Neutrophil (primary cell): ENCODE measurements at regions not wholly inside any gene's neighbourhood (a gene's known extent, or its start where the extent isn't known, plus 50 kb on each side); places are given as distances from the start of the nearest gene placed in this dataset.

Experiments used
- H3K27ac ChIP-seq: fragments of 200-600 bp; sonication (generic); 2 replicates; pipeline ENCODE4 v1.5.1; 2016; ENCODE audit warnings: mild to moderate bottlenecking, moderate library complexity
- H3K27me3 ChIP-seq: fragments of 200-600 bp; sonication (generic); 2 replicates; pipeline ENCODE4 v1.6.0; 2016; ENCODE audit warnings: mild to moderate bottlenecking
- H3K36me3 ChIP-seq: fragments of 200-600 bp; sonication (generic); 2 replicates; pipeline ENCODE4 v1.5.1; 2017
- H3K4me1 ChIP-seq, 2 experiments: fragments of 200-600 bp in 1 of 2; sonication (generic) in 1 of 2; 1 replicate in 1 of 2; 2 replicates in 1 of 2; pipeline versions ENCODE4 v1.5.1 to v1.6.1; 2013 to 2016; ENCODE audit warnings: low read depth in 1 of 2, low read length in 1 of 2, mild to moderate bottlenecking in 1 of 2, moderate library complexity in 1 of 2; ENCODE audit not compliant: control insufficient read depth in 1 of 2, insufficient read depth in 1 of 2
- H3K4me3 ChIP-seq, 2 experiments: fragments of 200-600 bp in 1 of 2; sonication (generic) in 1 of 2; 1 replicate in 1 of 2; 2 replicates in 1 of 2; pipeline ENCODE4 v1.5.1; 2013 to 2016; ENCODE audit warnings: low read depth in 1 of 2, low read length in 1 of 2, mild to moderate bottlenecking in 1 of 2, moderate library complexity in 1 of 2
- H3K9me3 ChIP-seq: fragments of 200-600 bp; sonication (generic); 2 replicates; pipeline ENCODE4 v1.5.1; 2016
- TF ChIP-seq, protein P1 (sequence below): fragments of 200-600 bp; sonication (generic); IDR thresholded peaks from 2 replicates; pipeline ENCODE4 v1.5.1; 2016; ENCODE audit warnings: antibody characterized with exemption

GRCh38 chr18:43581936-43582519 is 304.7 kb upstream of the SYT4 start:
- H3K27ac ChIP-seq, result no peak overlapping the region
- no peaks in the 10 kb centered on the region for H3K36me3 ChIP-seq
- TF ChIP-seq, protein P1, sequence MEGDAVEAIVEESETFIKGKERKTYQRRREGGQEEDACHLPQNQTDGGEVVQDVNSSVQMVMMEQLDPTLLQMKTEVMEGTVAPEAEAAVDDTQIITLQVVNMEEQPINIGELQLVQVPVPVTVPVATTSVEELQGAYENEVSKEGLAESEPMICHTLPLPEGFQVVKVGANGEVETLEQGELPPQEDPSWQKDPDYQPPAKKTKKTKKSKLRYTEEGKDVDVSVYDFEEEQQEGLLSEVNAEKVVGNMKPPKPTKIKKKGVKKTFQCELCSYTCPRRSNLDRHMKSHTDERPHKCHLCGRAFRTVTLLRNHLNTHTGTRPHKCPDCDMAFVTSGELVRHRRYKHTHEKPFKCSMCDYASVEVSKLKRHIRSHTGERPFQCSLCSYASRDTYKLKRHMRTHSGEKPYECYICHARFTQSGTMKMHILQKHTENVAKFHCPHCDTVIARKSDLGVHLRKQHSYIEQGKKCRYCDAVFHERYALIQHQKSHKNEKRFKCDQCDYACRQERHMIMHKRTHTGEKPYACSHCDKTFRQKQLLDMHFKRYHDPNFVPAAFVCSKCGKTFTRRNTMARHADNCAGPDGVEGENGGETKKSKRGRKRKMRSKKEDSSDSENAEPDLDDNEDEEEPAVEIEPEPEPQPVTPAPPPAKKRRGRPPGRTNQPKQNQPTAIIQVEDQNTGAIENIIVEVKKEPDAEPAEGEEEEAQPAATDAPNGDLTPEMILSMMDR, result no peak
- no peaks in the 10 kb centered on the region for H3K9me3 ChIP-seq
- no peaks in the 10 kb centered on the region for H3K4me1 ChIP-seq
- H3K27me3 ChIP-seq, result no peaks in the 10 kb centered on the region
- H3K4me3 ChIP-seq, result no peak overlapping the region

- no peaks in the 10 kb centered on the region for H3K9me3 ChIP-seq
- no peak overlapping the region for H3K4me3 ChIP-seq
- no peaks in the 10 kb centered on the region for H3K4me1 ChIP-seq
- TF ChIP-seq, protein P1, result no peak
- H3K27ac ChIP-seq, result no peak overlapping the region
- H3K27me3 ChIP-seq, result no peaks in the 10 kb centered on the region
- no peaks in the 10 kb centered on the region for H3K36me3 ChIP-seq
Measured at GRCh38 chr18:43587538-43588153, 310.4 kb upstream of the SYT4 start.

GRCh38 chr18:43588838-43589237 is 311.5 kb upstream of the SYT4 start:
- Histone ChIP-seq H3K9me3 (no peaks in the 10 kb centered on the region), H3K4me1 (no peaks in the 10 kb centered on the region), H3K27ac (no peak overlapping the region), H3K4me3 (no peak overlapping the region), H3K27me3 (no peaks in the 10 kb centered on the region), H3K36me3 (no peaks in the 10 kb centered on the region)
- TF ChIP-seq, protein P1, result no peak

GRCh38 chr18:43589611-43590151 is 312.4 kb upstream of the SYT4 start:
- H3K4me3 ChIP-seq, result no peak overlapping the region
- no peaks in the 10 kb centered on the region for H3K9me3 ChIP-seq
- TF ChIP-seq, protein P1, result no peak
- no peaks in the 10 kb centered on the region for H3K4me1 ChIP-seq
- H3K27me3 ChIP-seq, result no peaks in the 10 kb centered on the region
- H3K36me3 ChIP-seq, result no peaks in the 10 kb centered on the region
- H3K27ac ChIP-seq, result no peak overlapping the region

GRCh38 chr18:43590182-43590903 is 313.1 kb upstream of the SYT4 start:
- H3K4me3 ChIP-seq, result no peak overlapping the region
- no peaks in the 10 kb centered on the region for H3K27me3 ChIP-seq
- no peaks in the 10 kb centered on the region for H3K4me1 ChIP-seq
- TF ChIP-seq, protein P1, result no peak
- no peaks in the 10 kb centered on the region for H3K36me3 ChIP-seq
- no peaks in the 10 kb centered on the region for H3K9me3 ChIP-seq
- no peak overlapping the region for H3K27ac ChIP-seq
